ENCODE measurements at regions not wholly inside any gene's neighbourhood (a gene's known extent, or its start where the extent isn't known, plus 50 kb on each side); places are given as distances from the start of the nearest gene placed in this dataset.

DNA sequence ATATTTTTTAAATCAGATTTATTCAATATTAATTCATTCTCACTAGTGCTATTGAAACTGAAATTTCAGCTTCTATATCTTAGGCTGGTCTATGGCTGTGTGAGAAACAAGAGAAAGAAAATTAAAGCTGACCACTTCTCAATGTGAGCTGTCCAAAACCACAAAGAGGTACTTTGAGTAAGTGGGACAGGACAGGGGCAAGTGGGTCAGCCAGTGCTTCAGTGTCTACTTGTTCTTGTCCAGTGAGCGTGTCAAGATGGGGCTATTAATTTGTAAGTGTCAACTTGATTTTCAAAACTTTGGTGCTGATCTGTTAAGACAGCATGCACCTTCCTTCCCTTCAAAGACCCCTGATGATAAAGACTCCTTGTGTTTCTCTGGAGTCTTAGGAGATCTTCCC is 533.9 kb downstream of the PLPP3 start:
- peaks cover 0 to 3% (median 0%) of the 10 kb centered on the region in 4 donors for H3K9me3 ChIP-seq
- H3K27me3 ChIP-seq: no peaks in the 10 kb centered on the region
- H3K27ac ChIP-seq (replicated peaks in 1 of 4): no peak overlapping the region
- intact Hi-C loops (cut with DNase I): no loop called here
- no peak overlapping the region for H3K4me3 ChIP-seq
- TF ChIP-seq POLR2AphosphoS5 (IDR thresholded peaks at IDR 0.05) (no peak), POLR2A (IDR thresholded peaks at IDR 0.05; ENCODE audit: low read depth) (no peak), EP300 (IDR thresholded peaks at IDR 0.05) (no peak)
- TF ChIP-seq, protein P1, sequence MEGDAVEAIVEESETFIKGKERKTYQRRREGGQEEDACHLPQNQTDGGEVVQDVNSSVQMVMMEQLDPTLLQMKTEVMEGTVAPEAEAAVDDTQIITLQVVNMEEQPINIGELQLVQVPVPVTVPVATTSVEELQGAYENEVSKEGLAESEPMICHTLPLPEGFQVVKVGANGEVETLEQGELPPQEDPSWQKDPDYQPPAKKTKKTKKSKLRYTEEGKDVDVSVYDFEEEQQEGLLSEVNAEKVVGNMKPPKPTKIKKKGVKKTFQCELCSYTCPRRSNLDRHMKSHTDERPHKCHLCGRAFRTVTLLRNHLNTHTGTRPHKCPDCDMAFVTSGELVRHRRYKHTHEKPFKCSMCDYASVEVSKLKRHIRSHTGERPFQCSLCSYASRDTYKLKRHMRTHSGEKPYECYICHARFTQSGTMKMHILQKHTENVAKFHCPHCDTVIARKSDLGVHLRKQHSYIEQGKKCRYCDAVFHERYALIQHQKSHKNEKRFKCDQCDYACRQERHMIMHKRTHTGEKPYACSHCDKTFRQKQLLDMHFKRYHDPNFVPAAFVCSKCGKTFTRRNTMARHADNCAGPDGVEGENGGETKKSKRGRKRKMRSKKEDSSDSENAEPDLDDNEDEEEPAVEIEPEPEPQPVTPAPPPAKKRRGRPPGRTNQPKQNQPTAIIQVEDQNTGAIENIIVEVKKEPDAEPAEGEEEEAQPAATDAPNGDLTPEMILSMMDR (IDR thresholded peaks at IDR 0.05): no peak
- no peak for DNase-seq (ENCODE audit: extremely low spot score)
- no peaks in the 10 kb centered on the region for H3K36me3 ChIP-seq
- H3K4me1 ChIP-seq: no peaks in the 10 kb centered on the region
- 94% methylated on average over 1 of the region's 1 CpG for WGBS

DNA sequence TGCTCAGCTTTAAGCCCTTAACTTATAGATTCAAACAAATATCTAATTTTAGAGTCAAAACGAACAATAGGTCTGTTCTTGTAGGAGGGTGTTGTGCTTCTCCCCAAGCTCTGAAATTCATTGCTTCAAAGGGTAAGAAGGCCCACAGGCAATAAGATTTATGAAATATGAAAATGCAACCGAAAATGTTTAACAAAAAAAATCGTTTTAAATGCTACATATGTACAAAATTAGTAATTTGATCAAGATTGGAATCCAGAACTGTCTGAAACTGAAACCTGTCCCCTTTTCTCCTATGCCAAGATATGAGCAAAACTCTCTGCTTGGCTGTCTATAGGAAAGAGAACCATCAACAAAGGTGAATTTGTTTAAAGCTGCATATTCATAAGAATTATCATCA is 534.3 kb downstream of the PLPP3 start:
- intact Hi-C loops (cut with DNase I): no loop called here
- H3K27ac ChIP-seq (replicated peaks in 1 of 4): no peak overlapping the region
- H3K4me1 ChIP-seq: no peaks in the 10 kb centered on the region
- H3K9me3 ChIP-seq: no peaks in the 10 kb centered on the region
- 84% methylated on average over 3 of the region's 3 CpGs for WGBS
- H3K4me3 ChIP-seq: no peak overlapping the region
- no peaks in the 10 kb centered on the region for H3K36me3 ChIP-seq
- TF ChIP-seq POLR2AphosphoS5 (IDR thresholded peaks at IDR 0.05) (no peak), EP300 (IDR thresholded peaks at IDR 0.05) (no peak), POLR2A (IDR thresholded peaks at IDR 0.05; ENCODE audit: low read depth) (no peak)
- TF ChIP-seq, protein P1 (IDR thresholded peaks at IDR 0.05): no peak
- no peak for DNase-seq (ENCODE audit: extremely low spot score)
- no peaks in the 10 kb centered on the region for H3K27me3 ChIP-seq

DNA sequence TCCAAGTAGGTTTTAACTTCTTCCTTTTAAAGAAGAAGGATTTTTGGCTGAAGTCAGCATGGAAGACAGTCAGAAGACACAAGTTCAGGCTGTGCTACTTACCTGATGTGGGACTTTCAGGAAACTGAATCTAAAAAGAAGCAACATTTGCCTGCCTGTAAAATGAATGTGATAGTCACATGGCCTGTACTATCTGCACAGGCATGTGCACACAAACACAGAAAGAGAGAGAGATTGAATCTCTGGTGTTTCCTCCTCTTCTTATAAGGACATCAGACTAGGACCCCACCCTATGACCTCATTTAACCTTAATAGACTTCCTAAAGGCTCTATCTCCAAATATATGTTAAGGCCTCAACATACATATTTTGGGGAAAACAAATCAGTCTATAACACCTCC is 542.9 kb downstream of the PLPP3 start:
- Histone ChIP-seq H3K27me3 (no peaks in the 10 kb centered on the region), H3K4me3 (no peak overlapping the region), H3K9me3 (no peaks in the 10 kb centered on the region), H3K36me3 (no peaks in the 10 kb centered on the region), H3K27ac (replicated peaks in 1 of 4) (no peak overlapping the region), H3K4me1 (peaks cover 0 to 29% (median 18%) of the 10 kb centered on the region in 4 donors)
- TF ChIP-seq EP300 (IDR thresholded peaks at IDR 0.05) (no peak), POLR2AphosphoS5 (IDR thresholded peaks at IDR 0.05) (no peak), POLR2A (IDR thresholded peaks at IDR 0.05; ENCODE audit: low read depth) (no peak)
- TF ChIP-seq, protein P1 (IDR thresholded peaks at IDR 0.05): no peak
- no peak for DNase-seq (ENCODE audit: extremely low spot score)
- intact Hi-C loops (cut with DNase I): no loop called here

DNA sequence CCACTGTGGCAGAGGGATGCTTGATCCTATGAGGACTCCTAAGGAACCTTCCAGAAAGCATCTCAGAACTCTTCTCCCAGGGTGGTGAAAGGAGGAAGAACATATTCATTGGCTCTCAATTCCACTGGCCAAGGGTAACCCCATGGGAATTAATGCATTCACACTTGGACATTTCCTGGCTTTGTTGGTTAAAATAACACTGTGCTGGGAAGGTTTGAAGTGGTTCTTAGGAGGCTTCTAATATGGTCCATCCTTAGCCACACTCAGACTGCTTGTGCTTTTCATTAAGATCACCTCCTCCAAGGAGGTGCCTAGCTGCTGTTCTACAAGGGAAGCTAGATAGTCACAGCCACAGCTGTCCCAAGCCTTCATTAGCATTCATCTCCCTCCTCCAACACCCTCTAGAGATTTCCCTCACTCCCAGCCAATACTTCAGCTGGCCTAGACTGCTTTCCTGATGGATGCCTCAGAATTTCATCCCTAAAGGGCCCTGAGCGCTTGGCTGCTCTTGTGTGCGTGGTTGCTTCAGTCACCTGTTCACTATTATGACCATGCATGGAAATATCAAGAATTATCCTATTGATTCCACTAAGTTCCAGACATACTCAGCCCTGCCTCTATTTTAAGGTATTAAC is 544.4 kb downstream of the PLPP3 start:
- TF ChIP-seq, protein P1 (IDR thresholded peaks at IDR 0.05): no peak
- TF ChIP-seq EP300 (IDR thresholded peaks at IDR 0.05) (no peak), POLR2A (IDR thresholded peaks at IDR 0.05; ENCODE audit: low read depth) (no peak)
- H3K27ac ChIP-seq (replicated peaks in 1 of 4): no peak overlapping the region

DNA sequence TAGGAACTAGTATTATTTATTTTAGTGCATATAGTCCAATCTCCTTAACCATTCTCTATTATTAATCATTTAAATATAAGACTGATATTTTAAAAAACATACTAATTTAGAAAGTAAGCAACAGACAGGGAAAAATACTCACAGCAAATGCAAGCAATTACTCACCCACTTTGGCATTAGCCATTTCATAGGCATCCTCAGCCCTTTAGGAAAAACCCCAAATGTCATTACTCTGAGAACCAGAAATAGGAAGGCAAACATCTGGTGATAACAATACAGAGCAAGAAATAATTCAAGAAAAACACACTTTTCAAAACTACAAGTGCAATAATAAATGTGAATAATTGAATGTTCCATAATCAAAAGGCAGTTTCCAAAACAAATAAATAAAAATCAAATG is 545.1 kb downstream of the PLPP3 start:
- Histone ChIP-seq H3K9me3 (no peaks in the 10 kb centered on the region), H3K36me3 (no peaks in the 10 kb centered on the region), H3K27me3 (no peaks in the 10 kb centered on the region), H3K4me3 (no peak overlapping the region), H3K27ac (replicated peaks in 1 of 4) (no peak overlapping the region), H3K4me1 (peaks cover 0 to 29% (median 18%) of the 10 kb centered on the region in 4 donors)
- TF ChIP-seq POLR2A (IDR thresholded peaks at IDR 0.05; ENCODE audit: low read depth) (no peak), POLR2AphosphoS5 (IDR thresholded peaks at IDR 0.05) (no peak), EP300 (IDR thresholded peaks at IDR 0.05) (no peak)
- TF ChIP-seq, protein P1 (IDR thresholded peaks at IDR 0.05): no peak
- DNase-seq (ENCODE audit: extremely low spot score): no peak
- intact Hi-C loops (cut with DNase I): no loop called here

More for the DNA sequence above, 544.4 kb downstream of the PLPP3 start:
- H3K9me3 ChIP-seq: no peaks in the 10 kb centered on the region
- H3K4me3 ChIP-seq: no peak overlapping the region
- H3K27me3 ChIP-seq: no peaks in the 10 kb centered on the region
- no peak for DNase-seq (ENCODE audit: extremely low spot score)
- 96% methylated on average over 2 of the region's 2 CpGs for WGBS
- peaks cover 0 to 29% (median 18%) of the 10 kb centered on the region in 4 donors for H3K4me1 ChIP-seq
- H3K36me3 ChIP-seq: no peaks in the 10 kb centered on the region
- intact Hi-C loops (cut with DNase I): no loop called here
